Neural cell (in vitro differentiated cells): ENCODE measurements at regions not wholly inside any gene's neighbourhood (a gene's known extent, or its start where the extent isn't known, plus 50 kb on each side); places are given as distances from the start of the nearest gene placed in this dataset.
A peak's percentile ranks its signal among the peaks of the same experiment; 100 is the strongest.

ENCODE experiments used
- H2AFZ ChIP-seq: fragments of 200-600, 300-800 bp; sonication (generic), shearing (Covaris generic); 2 replicates; pipeline ENCODE4 v1.6.0; 2014; ENCODE audit warnings: low read depth, mild to moderate bottlenecking, antibody characterized with exemption, low read length, moderate library complexity
- H3F3A ChIP-seq: fragments of 200-600 bp; shearing (Covaris generic); 2 replicates; pipeline ENCODE4 v1.6.1; 2016; ENCODE audit warnings: mild to moderate bottlenecking, moderate library complexity, mixed read lengths, antibody characterized with exemption, low read length; ENCODE audit not compliant: insufficient read depth, poor library complexity, severe bottlenecking
- H3K27ac ChIP-seq: fragments of 200-600, 300-800 bp; sonication (generic), shearing (Covaris generic); 2 replicates; pipeline ENCODE4 v1.5.1; 2014; ENCODE audit warnings: mild to moderate bottlenecking, low read length, moderate library complexity
- H3K27me3 ChIP-seq: fragments of 300-800, 200-600 bp; sonication (generic), shearing (Covaris generic); 2 replicates; pipeline ENCODE4 v1.6.0; 2014; ENCODE audit warnings: mild to moderate bottlenecking, low read depth, low read length, moderate library complexity; ENCODE audit not compliant: insufficient read depth
- H3K36me3 ChIP-seq: fragments of 300-800, 200-600 bp; sonication (generic), shearing (Covaris generic); 2 replicates; pipeline ENCODE4 v1.5.1; 2014; ENCODE audit warnings: mild to moderate bottlenecking, antibody characterized with exemption, low read length, moderate library complexity; ENCODE audit not compliant: insufficient read depth
- H3K4me2 ChIP-seq: fragments of 300-800, 200-600 bp; sonication (generic), shearing (Covaris generic); 2 replicates; pipeline ENCODE4 v1.6.0; 2014; ENCODE audit warnings: mild to moderate bottlenecking, low read length
- H3K4me3 ChIP-seq: fragments of 300-800, 200-600 bp; sonication (generic), shearing (Covaris generic); 2 replicates; pipeline ENCODE4 v1.5.1; 2014; ENCODE audit warnings: mild to moderate bottlenecking, low read length, moderate library complexity
- H3K79me2 ChIP-seq: fragments of 200-600 bp; shearing (Covaris generic); replicated peaks from 2 replicates; pipeline ENCODE4 v1.6.0; 2014; ENCODE audit warnings: mild to moderate bottlenecking, low read length, moderate library complexity; ENCODE audit not compliant: insufficient read depth
- H3K9ac ChIP-seq: fragments of 300-800, 200-600 bp; sonication (generic), shearing (Covaris generic); 2 replicates; pipeline ENCODE4 v1.6.1; 2016; ENCODE audit warnings: mild to moderate bottlenecking, low read length, mixed read lengths
- H3K9me2 ChIP-seq: fragments of 200-600 bp; shearing (Covaris generic); 2 replicates; pipeline ENCODE4 v1.6.1; 2016; ENCODE audit warnings: mild to moderate bottlenecking, low read length, mixed read lengths; ENCODE audit not compliant: insufficient read depth
- H3K9me3 ChIP-seq: fragments of 200-600, 300-800 bp; sonication (generic), shearing (Covaris generic); 2 replicates; pipeline ENCODE4 v1.6.1; 2016; ENCODE audit warnings: mild to moderate bottlenecking, mixed run types, low read length, moderate library complexity, mixed read lengths
- H4K20me1 ChIP-seq: fragments of 200-600 bp; shearing (Covaris generic); 2 replicates; pipeline ENCODE4 v1.6.1; 2016; ENCODE audit warnings: mild to moderate bottlenecking, mixed run types; ENCODE audit not compliant: insufficient read depth
- CTCF ChIP-seq: fragments of 450-650 bp; IDR thresholded peaks from 2 replicates; pipeline ENCODE4 v1.5.1; 2014; ENCODE audit warnings: antibody characterized with exemption, mild to moderate bottlenecking, moderate library complexity; ENCODE audit not compliant: poor library complexity, severe bottlenecking
- EP300 ChIP-seq: fragments of 450-650 bp; conservative IDR thresholded peaks from 2 replicates; pipeline ENCODE4 v1.6.1; 2014; ENCODE audit warnings: antibody characterized with exemption, mild to moderate bottlenecking, moderate library complexity; ENCODE audit not compliant: poor library complexity, severe bottlenecking
- EZH2 ChIP-seq: fragments of 200-600, 300-800 bp; shearing (Covaris generic), sonication (generic); IDR thresholded peaks from 2 replicates; pipeline ENCODE4 v1.6.1; 2014; ENCODE audit warnings: antibody characterized with exemption, low read length, borderline replicate concordance, mild to moderate bottlenecking; ENCODE audit not compliant: insufficient read depth, poor library complexity, severe bottlenecking
- MXI1 ChIP-seq: fragments of 450-650 bp; conservative IDR thresholded peaks from 2 replicates; pipeline ENCODE4 v1.6.1; 2014; ENCODE audit warnings: antibody characterized with exemption, mild to moderate bottlenecking; ENCODE audit not compliant: poor library complexity, severe bottlenecking
- POLR2AphosphoS5 ChIP-seq: IDR thresholded peaks from 2 replicates; pipeline ENCODE4 v1.6.1; 2012
- RAD21 ChIP-seq: fragments of 450-650 bp; conservative IDR thresholded peaks from 2 replicates; pipeline ENCODE4 v1.6.1; 2014; ENCODE audit warnings: antibody characterized with exemption, mild to moderate bottlenecking, moderate library complexity
- REST ChIP-seq: IDR thresholded peaks from 2 replicates; pipeline ENCODE4 v1.6.1; 2012; ENCODE audit warnings: borderline replicate concordance
- SMC3 ChIP-seq: fragments of 450-650 bp; conservative IDR thresholded peaks from 2 replicates; pipeline ENCODE4 v1.6.1; 2014; ENCODE audit warnings: antibody characterized with exemption, mild to moderate bottlenecking, moderate library complexity; ENCODE audit not compliant: poor library complexity
- TAF1 ChIP-seq: IDR thresholded peaks from 2 replicates; pipeline ENCODE4 v1.6.1; 2012; ENCODE audit warnings: low read depth

GRCh38 chr3:10563396-10563795 is 58.0 kb upstream of the ATP2B2 start:
- Histone ChIP-seq H3K36me3 (no peaks in the 10 kb centered on the region), H3K4me2 (no peak overlapping the region), H3K4me3 (no peak overlapping the region), H2AFZ (no peak overlapping the region), H3K79me2 (no peaks in the 10 kb centered on the region), H3K27ac (no peak overlapping the region), H3K9ac (no peak overlapping the region), H3K9me2 (no peaks in the 10 kb centered on the region), H3F3A (no peaks in the 10 kb centered on the region), H3K9me3 (no peaks in the 10 kb centered on the region), H3K27me3 (no peaks in the 10 kb centered on the region), H4K20me1 (no peaks in the 10 kb centered on the region)
- no peak for TF ChIP-seq MXI1

- Histone ChIP-seq H3K27ac (no peak overlapping the region), H3K36me3 (no peaks in the 10 kb centered on the region), H3K4me3 (no peak overlapping the region), H3K27me3 (no peaks in the 10 kb centered on the region), H4K20me1 (no peaks in the 10 kb centered on the region), H3K9ac (no peak overlapping the region), H3K4me2 (no peak overlapping the region), H3F3A (no peaks in the 10 kb centered on the region), H3K9me3 (no peaks in the 10 kb centered on the region), H3K9me2 (no peaks in the 10 kb centered on the region), H3K79me2 (no peaks in the 10 kb centered on the region), H2AFZ (no peak overlapping the region)
- TF ChIP-seq SMC3 (no peak), EP300 (no peak), REST (no peak), POLR2AphosphoS5 (no peak), CTCF (no peak), TAF1 (no peak), EZH2 (no peak), MXI1 (no peak), RAD21 (no peak)
These were observed 60.4 kb upstream of the ATP2B2 start for GRCh38 chr3:10565814-10566213.

GRCh38 chr3:10566451-10566850 is 61.1 kb upstream of the ATP2B2 start:
- no peak for TF ChIP-seq RAD21
- TF ChIP-seq EP300, result peak; percentile 86
- peak; percentile 72 for TF ChIP-seq POLR2AphosphoS5
- no peak for TF ChIP-seq EZH2
- no peak for TF ChIP-seq TAF1
- Histone ChIP-seq H3K36me3 (no peaks in the 10 kb centered on the region), H3K9ac (no peak overlapping the region)

More at GRCh38 chr3:10566451-10566850, 61.1 kb upstream of the ATP2B2 start:
- no peaks in the 10 kb centered on the region for H3K27me3 ChIP-seq
- H4K20me1 ChIP-seq, result no peaks in the 10 kb centered on the region
- no peak overlapping the region for H3K27ac ChIP-seq
- no peak overlapping the region for H2AFZ ChIP-seq
- no peak overlapping the region for H3K4me2 ChIP-seq
- H3K9me2 ChIP-seq, result no peaks in the 10 kb centered on the region
- H3K4me3 ChIP-seq, result no peak overlapping the region
- no peaks in the 10 kb centered on the region for H3K79me2 ChIP-seq
- no peaks in the 10 kb centered on the region for H3K9me3 ChIP-seq
- H3F3A ChIP-seq, result no peaks in the 10 kb centered on the region
